Germinal center (tissue), 1 donor: ENCODE measurements at regions not wholly inside any gene's neighbourhood (a gene's known extent, or its start where the extent isn't known, plus 50 kb on each side); places are given as distances from the start of the nearest gene placed in this dataset.
"Not testable (repeated sequence)": the region's sequence is repeated elsewhere in the genome, so short reads cannot be mapped to it uniquely, and the experiment has no call there.

Source experiments
- DNase-seq: peaks from one replicate; pipeline ENCODE4 v3.0.0; 2012; ENCODE audit warnings: mixed read lengths, low spot score

GRCh38 chr5:63121471-63121870, 542.9 kb downstream of the LRRC70 start:
- no peak for DNase-seq

GRCh38 chr5:63118221-63118620, 539.6 kb downstream of the LRRC70 start:
- DNase-seq: no peak

GRCh38 chr5:63111891-63112290, 533.3 kb downstream of the LRRC70 start:
- no peak for DNase-seq

GRCh38 chr5:63101870-63102269, 523.3 kb downstream of the LRRC70 start:
- no peak for DNase-seq

DNA sequence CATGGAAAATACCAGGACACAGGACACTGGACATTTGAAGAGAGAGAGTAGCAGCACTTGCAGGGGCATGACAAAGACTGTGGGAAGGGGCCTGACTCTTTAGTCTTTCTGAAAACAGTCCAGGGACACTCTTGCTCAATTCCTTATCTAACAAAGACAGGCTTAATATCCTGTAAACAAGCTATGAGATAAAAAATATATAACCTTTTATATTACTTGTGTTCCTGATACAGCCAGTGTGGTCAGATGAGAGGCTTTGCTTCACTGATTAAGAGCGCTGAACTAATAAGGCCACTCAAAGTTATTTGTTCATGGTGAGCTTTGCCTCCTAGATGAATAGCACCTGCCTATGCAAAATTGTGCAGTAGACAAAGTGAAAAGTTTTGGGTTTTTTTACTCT, 518.7 kb downstream of the LRRC70 start:
- no peak for DNase-seq

DNA sequence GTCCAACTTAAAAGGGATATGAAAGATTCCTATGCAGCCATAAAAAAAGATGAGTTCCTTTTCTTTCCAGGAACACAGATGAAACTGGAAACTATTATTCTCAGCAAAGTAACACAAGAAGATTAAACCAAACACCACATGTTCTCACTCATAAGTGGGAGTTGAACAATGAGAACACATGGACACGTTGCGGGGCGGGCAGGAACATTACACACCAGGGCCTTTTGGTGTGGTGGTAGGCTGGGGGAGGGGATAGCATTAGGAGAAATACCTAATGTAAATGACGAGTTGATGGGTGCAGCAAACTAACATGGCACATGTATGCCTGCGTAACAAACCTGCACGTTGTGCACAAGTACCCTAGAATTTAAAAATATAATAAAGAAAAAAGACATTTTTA, 516.1 kb downstream of the LRRC70 start:
- DNase-seq: no peak

- DNase-seq: no peak
Observed at GRCh38 chr5:63089147-63089546, 510.5 kb downstream of the LRRC70 start.

- no peak for DNase-seq
Observed at GRCh38 chr5:63085561-63085960, 506.9 kb downstream of the LRRC70 start.

DNA sequence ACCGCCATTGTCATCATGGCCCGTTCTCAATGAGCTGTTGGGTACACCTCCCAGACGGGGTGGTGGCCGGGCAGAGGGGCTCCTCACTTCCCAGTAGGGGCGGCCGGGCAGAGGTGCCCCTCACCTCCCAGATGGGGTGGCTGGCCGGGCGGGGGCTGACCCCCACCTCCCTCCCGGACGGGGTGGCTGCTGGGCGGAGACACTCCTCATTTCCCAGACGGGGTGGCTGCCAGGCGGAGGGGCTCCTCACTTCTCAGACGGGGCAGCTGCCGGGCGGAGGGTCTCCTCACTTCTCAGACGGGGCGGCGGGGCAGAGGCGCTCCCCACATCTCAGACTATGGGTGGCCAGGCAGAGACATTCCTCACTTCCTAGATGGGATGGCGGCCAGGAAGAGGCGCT, 505.1 kb downstream of the LRRC70 start:
- not testable (repeated sequence) for DNase-seq

- DNase-seq: no peak
Observed at GRCh38 chr5:63081402-63081801, 502.8 kb downstream of the LRRC70 start.

GRCh38 chr5:63070001-63070400, 491.4 kb downstream of the LRRC70 start:
- DNase-seq: no peak

DNA sequence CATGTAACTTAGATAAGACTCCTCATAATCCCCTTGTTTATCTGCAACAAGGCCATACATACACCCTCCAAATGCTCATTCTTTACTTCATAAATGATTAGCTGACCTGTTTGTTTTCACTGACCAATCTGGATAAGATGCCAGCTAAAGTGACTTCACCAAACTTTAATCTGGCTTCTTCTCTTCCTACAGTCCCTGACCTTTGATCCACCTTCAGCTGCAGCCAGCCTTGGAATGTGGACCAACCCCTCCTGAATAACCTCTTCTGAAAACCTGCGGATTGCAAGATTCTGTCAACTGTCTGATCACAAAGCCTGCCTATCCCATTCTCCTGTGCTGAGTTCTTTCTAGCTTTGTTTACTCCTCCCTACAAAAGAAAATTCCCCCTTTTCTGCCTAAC, 476.8 kb downstream of the LRRC70 start:
- no peak for DNase-seq

DNA sequence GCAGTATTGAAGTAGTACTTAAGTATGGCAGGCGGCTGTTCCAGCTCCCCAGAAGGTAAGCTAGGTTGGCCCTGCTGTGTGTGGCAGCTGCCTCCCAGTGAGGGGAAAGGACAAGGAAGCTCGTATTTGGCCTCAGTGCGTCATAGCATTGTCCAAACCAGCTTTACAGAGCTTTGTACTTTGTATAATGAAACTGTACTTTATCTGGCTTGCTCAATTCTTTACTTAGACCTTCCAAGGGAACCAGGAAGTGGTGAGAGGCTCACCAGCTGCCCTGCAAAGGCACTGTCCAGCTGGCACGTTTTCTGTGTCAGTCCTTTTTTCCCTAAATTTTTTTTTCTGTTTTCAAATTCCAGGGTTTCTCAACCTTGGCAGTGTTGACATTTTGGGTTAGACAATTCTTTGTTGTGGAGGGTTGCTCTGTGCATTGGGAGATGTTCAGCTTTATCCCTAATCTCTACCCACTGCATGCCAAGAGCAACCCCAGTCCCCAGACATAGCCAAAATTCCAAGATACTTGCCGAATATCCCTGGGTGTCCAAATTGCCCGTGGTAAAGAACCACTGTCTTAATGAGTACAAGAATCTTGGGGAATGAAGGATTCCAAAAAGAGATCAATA, 474.5 kb downstream of the LRRC70 start:
- DNase-seq: no peak

DNA sequence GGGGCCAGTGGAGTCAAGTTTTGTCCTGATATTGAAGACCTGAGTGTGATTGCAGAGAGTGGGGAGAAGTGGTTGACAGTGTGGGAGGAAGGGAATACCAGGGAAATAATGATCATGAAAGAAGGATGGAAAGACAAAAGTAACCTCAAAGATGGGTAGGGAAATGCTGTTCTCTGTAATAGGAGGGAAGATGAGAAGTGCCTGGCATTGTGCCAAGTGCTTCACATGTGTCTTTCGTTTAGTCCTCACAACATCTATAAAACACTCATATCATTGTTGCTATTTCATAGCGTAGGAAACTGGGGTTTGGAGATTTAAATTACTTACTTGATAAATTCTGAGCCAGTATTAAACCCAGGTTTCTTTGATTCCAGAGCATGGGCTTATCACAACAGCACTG, 472.3 kb downstream of the LRRC70 start:
- no peak for DNase-seq

DNA sequence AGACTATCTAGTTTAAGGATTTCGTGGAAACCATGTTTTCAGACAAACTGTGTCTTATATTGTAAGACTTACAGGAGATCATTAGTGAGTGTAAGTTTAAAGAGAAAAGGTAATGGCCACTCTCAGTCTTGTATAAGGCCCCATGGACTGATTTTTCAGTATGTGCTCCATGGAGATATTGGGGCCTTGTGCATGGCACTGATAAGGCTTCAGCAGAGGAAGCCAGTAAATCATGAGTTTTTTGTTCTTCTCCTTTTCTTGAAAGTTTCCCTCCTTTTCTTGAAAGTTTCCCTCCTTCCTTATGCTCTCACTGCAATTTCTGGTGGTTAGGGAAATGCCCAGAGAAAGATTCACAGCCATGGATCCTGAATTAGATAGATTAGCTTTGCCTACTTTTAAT, 471.3 kb downstream of the LRRC70 start:
- DNase-seq: no peak

GRCh38 chr5:63043792-63044191, 465.2 kb downstream of the LRRC70 start:
- no peak for DNase-seq

DNA sequence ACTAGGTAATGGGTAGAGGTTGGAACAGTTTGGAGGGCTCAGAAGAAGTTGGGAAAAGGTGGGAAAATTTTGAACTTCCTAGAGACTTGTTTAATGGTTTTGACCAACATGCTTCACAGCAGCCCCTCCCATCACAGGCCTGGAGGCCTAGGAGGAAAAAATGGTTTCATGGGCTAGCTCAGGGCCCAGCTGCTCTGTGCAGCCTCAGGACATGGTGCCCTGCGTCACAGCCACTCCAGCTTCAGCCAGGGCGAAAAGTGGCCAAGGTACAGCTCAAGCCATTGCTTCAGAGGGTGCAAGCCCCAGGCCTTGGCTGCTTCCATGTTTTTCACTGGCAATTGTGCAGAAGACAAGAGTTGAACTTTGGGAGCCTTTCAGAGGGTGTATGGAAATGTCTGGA, 453.7 kb downstream of the LRRC70 start:
- no peak for DNase-seq

GRCh38 chr5:63029891-63030290, 451.3 kb downstream of the LRRC70 start:
- no peak for DNase-seq

- DNase-seq: no peak
Observed at GRCh38 chr5:63025679-63026078, 447.1 kb downstream of the LRRC70 start.

DNA sequence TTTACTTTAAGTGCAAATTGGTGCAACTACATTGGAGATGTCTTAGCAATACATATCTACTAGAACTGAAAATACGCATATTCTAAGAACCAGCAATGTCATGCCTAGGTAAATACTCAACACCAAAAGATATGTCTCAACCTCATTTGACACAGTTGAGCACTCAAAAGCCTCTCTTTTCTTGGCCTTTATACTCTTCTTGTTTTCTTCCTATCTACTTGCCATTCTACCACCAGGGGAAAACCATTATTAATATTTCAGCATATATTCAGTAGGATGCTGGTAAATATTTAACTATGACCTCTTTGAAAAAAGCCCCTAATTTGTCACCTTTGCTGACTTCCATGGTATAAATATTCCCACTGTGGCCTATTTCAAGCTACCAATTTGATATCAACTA, 443.8 kb downstream of the LRRC70 start:
- no peak for DNase-seq

- no peak for DNase-seq
Observed at GRCh38 chr5:63011158-63011557, 432.5 kb downstream of the LRRC70 start.

GRCh38 chr5:63008195-63008594, 429.6 kb downstream of the LRRC70 start:
- no peak for DNase-seq

DNA sequence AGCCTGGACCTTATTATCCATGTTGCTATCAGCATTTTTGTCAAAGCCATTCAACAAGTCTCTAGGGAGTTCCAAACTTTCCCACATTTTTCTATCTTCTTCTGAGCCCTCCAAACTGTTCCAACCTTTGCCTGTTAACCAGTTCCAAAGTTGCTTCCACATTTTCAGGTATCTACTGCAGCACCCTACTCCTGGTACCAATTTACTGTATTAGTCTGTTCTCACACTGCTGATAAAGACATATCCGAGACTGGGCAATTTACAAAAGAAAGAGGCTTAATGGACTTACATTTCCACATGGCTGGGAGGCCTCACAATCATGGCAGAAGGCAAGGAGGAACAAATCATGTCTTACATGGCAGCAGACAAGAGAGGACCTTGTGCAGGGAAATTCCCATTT, 416.2 kb downstream of the LRRC70 start:
- DNase-seq: not testable (repeated sequence)

- no peak for DNase-seq
Observed at GRCh38 chr5:62985749-62986148, 407.1 kb downstream of the LRRC70 start.

GRCh38 chr5:62982348-62982747, 403.7 kb downstream of the LRRC70 start:
- DNase-seq: no peak
